ENCODE measurements at regions not wholly inside any gene's neighbourhood (a gene's known extent, or its start where the extent isn't known, plus 50 kb on each side); places are given as distances from the start of the nearest gene placed in this dataset.

DNA sequence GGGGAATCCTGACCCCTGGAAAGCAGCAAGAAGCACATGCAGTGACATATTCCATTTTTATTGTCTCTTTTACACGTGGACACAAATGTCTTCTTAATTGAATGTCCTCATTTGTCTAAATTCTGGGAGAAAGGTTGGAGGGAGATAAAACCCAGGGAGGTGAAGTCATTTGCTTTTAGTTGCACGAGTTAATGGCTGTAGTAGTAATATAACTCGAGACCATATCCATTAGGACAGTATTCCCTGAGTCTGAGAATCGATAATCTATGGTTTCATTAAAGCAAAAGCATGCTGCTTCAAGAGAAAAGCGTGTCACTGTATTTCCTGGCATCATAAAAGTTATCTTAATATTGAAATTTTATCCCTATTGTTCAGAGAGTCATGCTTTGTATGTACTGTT lies 216.0 kb upstream of the PELI2 start:
- TF ChIP-seq, protein P1, sequence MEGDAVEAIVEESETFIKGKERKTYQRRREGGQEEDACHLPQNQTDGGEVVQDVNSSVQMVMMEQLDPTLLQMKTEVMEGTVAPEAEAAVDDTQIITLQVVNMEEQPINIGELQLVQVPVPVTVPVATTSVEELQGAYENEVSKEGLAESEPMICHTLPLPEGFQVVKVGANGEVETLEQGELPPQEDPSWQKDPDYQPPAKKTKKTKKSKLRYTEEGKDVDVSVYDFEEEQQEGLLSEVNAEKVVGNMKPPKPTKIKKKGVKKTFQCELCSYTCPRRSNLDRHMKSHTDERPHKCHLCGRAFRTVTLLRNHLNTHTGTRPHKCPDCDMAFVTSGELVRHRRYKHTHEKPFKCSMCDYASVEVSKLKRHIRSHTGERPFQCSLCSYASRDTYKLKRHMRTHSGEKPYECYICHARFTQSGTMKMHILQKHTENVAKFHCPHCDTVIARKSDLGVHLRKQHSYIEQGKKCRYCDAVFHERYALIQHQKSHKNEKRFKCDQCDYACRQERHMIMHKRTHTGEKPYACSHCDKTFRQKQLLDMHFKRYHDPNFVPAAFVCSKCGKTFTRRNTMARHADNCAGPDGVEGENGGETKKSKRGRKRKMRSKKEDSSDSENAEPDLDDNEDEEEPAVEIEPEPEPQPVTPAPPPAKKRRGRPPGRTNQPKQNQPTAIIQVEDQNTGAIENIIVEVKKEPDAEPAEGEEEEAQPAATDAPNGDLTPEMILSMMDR (IDR thresholded peaks at IDR 0.05): no peak
- TF ChIP-seq POLR2A (IDR thresholded peaks at IDR 0.05): no peak
